Activated CD4-positive, alpha-beta memory T cell treated with anti-CD3 and anti-CD28 coated beads, Interleukin-2, amount 10 ng/mL, durations not matched to agents 7 days and 5 days (primary cell): ENCODE measurements at regions not wholly inside any gene's neighbourhood (a gene's known extent, or its start where the extent isn't known, plus 50 kb on each side); places are given as distances from the start of the nearest gene placed in this dataset.

Experiments
- CTCF ChIA-PET: fragments of 350-600 bp; sonication (Branson Sonifier 250); formaldehyde crosslinking; loops from one replicate; lab custom pipeline; 2021; ENCODE audit warnings: antibody characterized with exemption, inconsistent platforms; lab: Charles Lee
- POLR2A ChIA-PET: fragments of 350-600 bp; sonication (Branson Sonifier 250); formaldehyde crosslinking; loops from one replicate; lab custom pipeline; 2021; ENCODE audit warnings: antibody characterized with exemption; lab: Charles Lee
- DNase-seq: peaks from one replicate; pipeline ENCODE4 v3.0.0-alpha.2; 2020
- H3K27ac Mint-ChIP-seq: one replicate; pipeline ENCODE4 v1.8.0; 2021; ENCODE audit warnings: mild to moderate bottlenecking, mixed read lengths
- H3K27me3 Mint-ChIP-seq: one replicate; pipeline ENCODE4 v1.8.0; 2021; ENCODE audit warnings: mixed read lengths
- H3K36me3 Mint-ChIP-seq: one replicate; pipeline ENCODE4 v1.8.0; 2021; ENCODE audit warnings: low read depth, mixed read lengths
- H3K4me1 Mint-ChIP-seq: one replicate; pipeline ENCODE4 v1.8.0; 2021; ENCODE audit warnings: mixed read lengths
- H3K4me3 Mint-ChIP-seq: one replicate; pipeline ENCODE4 v1.8.0; 2021; ENCODE audit warnings: mild to moderate bottlenecking, mixed read lengths
- H3K9me3 Mint-ChIP-seq: one replicate; pipeline ENCODE4 v1.8.0; 2021; ENCODE audit warnings: mixed read lengths

- Mint-ChIP-seq H3K36me3 (no peaks in the 10 kb centered on the region), H3K27ac (no peak overlapping the region), H3K4me1 (no peaks in the 10 kb centered on the region), H3K4me3 (no peak overlapping the region), H3K27me3 (no peaks in the 10 kb centered on the region), H3K9me3 (peaks cover 10% of the 10 kb centered on the region)
- CTCF ChIA-PET, result no interaction called here
- no peak for DNase-seq
- POLR2A ChIA-PET, result no interaction called here
Observed at GRCh38 chr6:168387426-168387825, 53.6 kb upstream of the SMOC2 start.

GRCh38 chr6:168387911-168388310, 53.1 kb upstream of the SMOC2 start:
- H3K27me3 Mint-ChIP-seq, result no peaks in the 10 kb centered on the region
- no peak for DNase-seq
- POLR2A ChIA-PET, result no interaction called here
- CTCF ChIA-PET, result no interaction called here
- H3K4me1 Mint-ChIP-seq, result no peaks in the 10 kb centered on the region
- no peak overlapping the region for H3K4me3 Mint-ChIP-seq
- H3K9me3 Mint-ChIP-seq, result peaks cover 9% of the 10 kb centered on the region
- H3K36me3 Mint-ChIP-seq, result no peaks in the 10 kb centered on the region
- no peak overlapping the region for H3K27ac Mint-ChIP-seq

GRCh38 chr6:168388641-168389633, 52.0 kb upstream of the SMOC2 start:
- no peaks in the 10 kb centered on the region for H3K36me3 Mint-ChIP-seq
- H3K4me3 Mint-ChIP-seq, result no peak overlapping the region
- ChIA-PET CTCF (no interaction called here), POLR2A (no interaction called here)
- no peaks in the 10 kb centered on the region for H3K4me1 Mint-ChIP-seq
- DNase-seq, result no peak
- H3K27me3 Mint-ChIP-seq, result no peaks in the 10 kb centered on the region
- H3K9me3 Mint-ChIP-seq, result peaks cover 4% of the 10 kb centered on the region
- H3K27ac Mint-ChIP-seq, result no peak overlapping the region

GRCh38 chr6:168390749-168391420, 50.1 kb upstream of the SMOC2 start:
- peaks cover 3% of the 10 kb centered on the region for H3K9me3 Mint-ChIP-seq
- no peaks in the 10 kb centered on the region for H3K4me1 Mint-ChIP-seq
- no peak for DNase-seq
- no peaks in the 10 kb centered on the region for H3K36me3 Mint-ChIP-seq
- H3K4me3 Mint-ChIP-seq, result no peak overlapping the region
- no peaks in the 10 kb centered on the region for H3K27me3 Mint-ChIP-seq
- POLR2A ChIA-PET, result no interaction called here
- CTCF ChIA-PET, result no interaction called here
- H3K27ac Mint-ChIP-seq, result no peak overlapping the region
